Smooth muscle cell of the brain vasculature (primary cell): ENCODE measurements at regions not wholly inside any gene's neighbourhood (a gene's known extent, or its start where the extent isn't known, plus 50 kb on each side); places are given as distances from the start of the nearest gene placed in this dataset.
A peak's percentile ranks its signal among the peaks of the same experiment; 100 is the strongest.
"Not testable (repeated sequence)": the region's sequence is repeated elsewhere in the genome, so short reads cannot be mapped to it uniquely, and the experiment has no call there.

Experiments
- DNase-seq: peaks from one replicate; pipeline ENCODE4 v3.0.0-alpha.2; 2012; ENCODE audit warnings: low read depth, low spot score

DNA sequence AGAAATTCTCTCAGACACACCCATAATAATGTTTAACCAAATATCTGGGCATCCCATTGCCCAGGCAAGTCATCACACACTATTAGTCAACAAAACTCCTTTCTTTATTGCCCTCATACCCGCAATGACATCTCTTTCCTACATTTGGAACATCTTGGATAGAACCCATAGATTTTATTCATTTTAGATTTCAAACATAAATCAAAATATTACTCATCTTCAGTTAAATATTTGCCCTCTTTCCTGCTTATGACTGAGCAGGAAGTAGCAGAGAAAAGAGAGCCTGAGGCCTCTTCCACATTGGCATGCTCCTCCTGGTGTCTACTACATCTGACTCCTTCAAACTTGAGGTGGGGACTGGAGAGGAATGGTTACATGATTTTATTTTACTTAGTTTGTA, 592.0 kb downstream of the CHSY3 start:
- DNase-seq, result no peak

DNA sequence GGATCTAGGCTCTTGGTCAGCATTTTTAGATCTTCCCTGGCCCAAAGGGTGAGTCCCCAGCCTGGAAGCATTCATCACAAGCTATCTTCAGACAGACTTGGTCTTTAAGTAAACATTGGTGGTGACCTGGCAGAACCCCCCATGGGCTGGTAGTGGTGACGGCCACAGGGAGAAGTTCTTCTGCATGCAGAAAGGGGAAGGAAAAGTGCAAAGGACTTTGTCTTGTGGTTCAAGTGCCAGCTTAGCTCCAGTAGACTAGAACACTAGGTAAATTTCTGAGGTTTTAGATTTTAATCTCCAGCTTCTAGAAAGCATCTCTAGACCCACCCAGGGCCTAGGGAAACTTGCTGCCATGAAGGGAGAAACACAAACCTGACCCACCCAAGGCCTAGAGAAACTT, 584.0 kb downstream of the CHSY3 start:
- DNase-seq, result no peak

DNA sequence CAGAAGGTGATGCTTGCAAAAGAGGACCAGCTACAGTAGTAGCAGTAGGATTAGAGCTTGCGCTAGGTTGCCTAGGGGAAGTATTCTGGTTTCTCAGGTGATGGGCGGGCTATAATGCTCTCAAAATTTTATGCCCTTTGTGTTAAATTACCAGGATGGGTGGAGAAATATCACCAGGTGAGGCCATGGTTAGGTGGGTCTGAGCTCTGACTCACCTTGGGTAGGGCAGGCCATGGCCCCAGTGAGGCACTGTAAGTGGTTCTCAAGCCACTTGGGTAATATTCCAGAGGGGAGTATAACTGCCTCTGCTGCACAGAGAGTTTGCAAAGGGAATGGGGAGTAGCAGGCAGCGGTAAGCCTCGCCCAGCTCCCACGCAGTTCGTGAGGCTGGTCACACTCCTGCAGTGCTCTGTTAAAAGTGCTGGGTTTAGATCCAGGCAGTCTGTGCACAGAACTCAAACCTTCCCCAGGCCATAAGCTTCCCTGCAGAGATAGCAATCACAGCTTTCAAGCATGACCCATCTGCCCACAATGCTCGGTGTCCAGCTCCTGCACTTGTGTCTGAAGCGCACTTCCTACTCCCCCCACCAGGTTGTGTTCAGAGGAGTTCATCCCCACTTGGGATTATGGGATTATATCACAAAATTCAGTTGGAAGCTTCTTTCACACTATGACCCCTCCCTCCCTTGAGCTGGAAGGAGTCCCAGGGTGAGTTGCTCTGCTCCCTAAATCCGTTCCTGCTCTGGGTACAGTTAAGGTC, 575.0 kb downstream of the CHSY3 start:
- DNase-seq, result no peak

DNA sequence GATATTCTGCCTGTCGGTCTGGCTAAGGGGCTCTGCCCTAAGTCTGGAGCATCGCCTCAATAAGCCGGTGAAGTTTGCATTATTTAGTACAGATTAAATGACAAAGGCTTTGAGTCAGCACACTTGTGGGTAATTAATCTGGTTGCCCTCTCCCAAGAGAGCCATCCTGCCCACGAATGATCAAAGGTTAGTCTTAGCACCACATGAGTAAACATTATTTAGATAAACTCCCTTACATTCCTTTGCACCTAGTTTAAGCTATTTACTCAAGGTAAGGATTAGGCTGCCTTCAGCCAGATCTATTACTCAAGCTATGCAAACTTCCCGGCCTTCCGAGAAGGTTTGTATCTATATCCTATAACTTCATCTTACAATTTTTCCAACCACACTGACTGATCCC, 572.1 kb downstream of the CHSY3 start:
- DNase-seq, result no peak

DNA sequence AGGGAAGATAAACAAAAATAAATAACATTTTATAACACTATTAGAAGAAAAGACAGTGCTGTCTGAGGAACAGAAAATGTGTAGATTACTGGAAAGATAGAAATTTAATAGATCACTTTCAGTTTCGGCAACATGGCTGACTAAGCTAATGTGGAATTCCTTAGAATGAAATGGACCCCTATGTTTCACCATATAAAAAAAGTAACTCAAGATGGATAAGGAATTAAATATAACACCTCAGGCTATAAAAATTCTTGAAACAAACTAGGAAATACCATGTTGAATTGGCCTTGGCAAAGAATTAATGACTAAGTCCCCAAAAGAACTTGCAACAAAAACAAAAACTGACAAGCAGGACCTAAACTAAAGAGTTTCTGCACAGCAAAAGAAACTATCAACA, 558.3 kb downstream of the CHSY3 start:
- no peak for DNase-seq

DNA sequence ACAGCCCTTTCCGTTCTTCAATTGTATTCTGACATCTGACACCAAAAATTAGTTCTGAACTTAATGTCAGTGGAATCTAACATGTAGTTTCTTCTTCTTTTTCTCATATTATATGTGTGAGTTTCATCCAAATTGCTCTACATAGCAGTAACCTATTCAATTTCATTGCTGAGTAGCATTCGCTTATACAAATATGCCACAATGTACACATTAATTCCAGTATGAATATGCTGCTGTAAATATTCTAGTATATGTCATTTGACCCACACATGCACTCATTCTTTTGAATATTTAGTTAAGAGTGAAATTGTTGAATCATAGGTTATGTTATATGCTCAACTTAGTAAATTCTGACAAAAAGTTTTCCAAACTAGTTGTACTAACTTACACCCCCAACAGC, 550.9 kb downstream of the CHSY3 start:
- DNase-seq, result no peak

DNA sequence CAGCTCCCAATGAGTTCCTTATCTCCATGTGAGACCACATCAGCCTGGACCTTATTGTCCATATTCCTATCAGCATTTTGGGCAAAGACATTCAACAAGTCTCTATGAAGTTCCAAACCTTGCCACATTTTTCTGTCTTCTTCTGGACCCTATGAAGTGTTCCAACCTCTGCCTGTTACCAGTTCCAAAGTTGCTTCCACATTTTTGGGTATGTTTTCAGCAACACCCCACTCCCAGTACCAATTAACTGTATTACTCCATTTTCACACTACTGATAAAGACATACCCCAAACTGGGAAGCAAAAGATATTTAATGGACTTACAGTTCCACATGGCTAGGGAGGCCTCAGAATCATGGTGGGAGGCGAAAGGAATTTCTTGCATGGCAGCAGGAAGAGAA, 548.5 kb downstream of the CHSY3 start:
- DNase-seq, result no peak

DNA sequence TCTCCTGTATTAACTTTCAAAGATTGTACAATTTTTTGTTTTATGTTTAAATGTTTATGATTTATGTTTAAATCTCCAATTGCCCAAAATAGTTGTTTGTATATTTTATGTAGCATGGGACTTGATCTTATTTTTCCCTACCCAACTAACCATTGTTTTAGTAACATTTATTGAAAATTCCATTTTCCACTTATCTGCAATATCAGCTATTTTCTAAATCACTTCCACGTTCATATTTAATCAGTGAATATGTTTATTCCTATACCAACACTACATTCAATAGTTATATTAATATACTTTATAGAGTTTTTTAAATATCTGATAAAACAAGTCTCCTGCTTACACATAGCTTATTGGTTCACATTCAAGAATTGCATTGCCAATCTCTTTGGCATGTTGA, 532.2 kb downstream of the CHSY3 start:
- DNase-seq, result no peak

DNA sequence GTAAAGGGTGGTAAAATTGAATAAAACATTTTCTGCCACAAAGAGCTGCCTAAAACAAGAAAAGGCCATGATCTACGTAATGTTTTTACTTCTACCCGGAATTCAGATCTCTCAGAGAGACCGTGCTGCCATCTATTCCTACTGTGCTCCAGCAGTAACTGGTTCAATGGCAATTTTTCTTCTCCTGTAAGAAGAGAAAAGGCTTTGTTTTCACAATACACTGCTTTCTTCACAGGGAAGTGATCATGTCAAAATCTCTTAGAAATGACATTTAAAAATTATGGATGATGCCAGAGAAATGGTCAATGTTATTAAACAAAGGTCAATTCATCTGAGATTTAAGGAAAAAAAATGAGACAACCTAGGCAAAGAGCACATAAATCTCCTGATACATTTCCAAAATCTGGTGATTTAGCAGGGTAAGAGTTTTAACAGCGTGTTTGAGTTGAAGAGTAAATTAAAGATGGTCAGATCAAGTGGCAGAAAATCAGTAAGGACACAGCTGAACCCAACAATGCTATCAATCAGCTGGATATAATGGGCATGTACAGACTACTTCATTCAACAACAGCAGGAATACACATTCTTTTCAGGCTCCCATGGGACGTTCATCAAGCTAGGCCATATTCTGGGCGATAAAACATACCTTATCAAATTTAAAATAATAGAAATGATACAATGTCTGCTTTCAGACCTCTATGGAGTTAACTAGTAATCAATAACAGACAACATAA, 523.1 kb downstream of the CHSY3 start:
- DNase-seq, result no peak

DNA sequence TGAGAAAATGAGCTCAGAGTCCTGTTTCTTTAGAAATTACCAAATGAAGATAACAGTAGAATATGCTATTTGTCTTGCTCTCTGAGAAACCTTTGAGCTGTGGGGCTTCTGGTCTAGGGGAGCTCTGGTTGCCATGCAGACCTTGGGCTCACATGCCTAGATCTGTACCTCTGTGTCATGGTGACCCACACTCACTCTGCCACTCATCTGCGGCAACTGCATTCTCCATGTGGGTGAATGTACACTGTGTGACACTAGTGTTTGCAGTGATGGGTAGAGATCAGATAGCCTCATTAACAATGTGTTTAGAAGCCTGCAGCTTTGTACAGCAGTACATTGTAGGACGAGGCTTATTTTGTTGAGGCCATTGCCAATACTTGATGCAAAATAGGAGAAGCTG, 521.2 kb downstream of the CHSY3 start:
- DNase-seq, result no peak

DNA sequence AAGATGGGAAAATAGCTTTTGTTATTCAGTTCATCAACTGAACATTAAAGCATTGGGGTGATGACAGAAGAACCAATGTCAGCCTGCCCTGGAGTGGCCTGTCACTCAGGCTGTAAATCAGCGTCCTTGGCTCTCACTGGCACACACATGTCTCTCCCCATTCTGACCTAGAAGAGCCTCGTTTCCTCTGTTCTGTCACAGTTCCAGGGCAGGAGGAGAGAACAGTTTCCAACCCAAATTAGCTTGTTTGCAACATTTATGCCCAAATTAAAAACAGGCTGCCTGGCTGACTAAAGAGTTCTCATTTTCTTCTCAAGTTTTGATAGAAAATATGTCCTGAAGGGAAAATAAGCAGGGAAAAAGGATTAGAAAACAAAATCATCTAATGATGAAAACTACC, 520.1 kb downstream of the CHSY3 start:
- DNase-seq, result no peak

DNA sequence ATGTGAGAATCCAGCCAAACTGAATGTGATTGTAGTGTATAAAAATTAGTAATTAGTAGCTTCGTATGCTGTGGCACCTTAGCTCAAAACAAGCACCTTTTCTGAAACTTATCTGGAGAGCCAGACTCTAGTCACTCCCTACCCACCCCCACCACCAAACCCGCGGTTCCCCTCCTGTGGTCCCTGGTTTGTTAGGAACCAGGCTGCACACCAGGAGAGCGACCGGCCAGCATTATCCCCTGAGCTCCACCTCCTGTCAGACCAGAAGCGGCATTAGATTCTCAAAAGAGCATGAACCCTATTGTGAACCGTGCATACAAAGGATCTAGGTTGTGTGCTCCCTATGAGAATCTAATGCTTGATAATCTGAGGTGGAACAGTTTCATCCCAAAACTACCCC, 498.6 kb downstream of the CHSY3 start:
- no peak for DNase-seq

DNA sequence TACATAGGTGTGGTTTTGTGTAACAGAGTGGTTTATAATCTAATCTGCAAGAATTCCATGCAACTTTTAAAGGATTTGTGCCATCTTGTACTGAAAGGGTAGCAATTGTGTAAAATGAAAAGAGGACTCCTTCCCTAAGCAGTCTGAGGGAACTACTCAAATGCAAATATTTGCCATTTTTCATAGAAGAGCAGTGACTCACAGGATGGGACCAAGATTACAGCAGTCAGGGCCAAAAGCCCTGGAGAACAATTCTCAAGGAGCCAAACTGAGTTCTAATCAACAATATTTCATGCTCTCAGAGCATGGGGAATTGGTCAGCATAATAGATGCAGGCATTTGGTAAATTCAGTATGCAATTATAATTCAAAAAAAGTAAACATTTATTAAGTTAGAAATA, 495.8 kb downstream of the CHSY3 start:
- DNase-seq, result peak; percentile 18

DNA sequence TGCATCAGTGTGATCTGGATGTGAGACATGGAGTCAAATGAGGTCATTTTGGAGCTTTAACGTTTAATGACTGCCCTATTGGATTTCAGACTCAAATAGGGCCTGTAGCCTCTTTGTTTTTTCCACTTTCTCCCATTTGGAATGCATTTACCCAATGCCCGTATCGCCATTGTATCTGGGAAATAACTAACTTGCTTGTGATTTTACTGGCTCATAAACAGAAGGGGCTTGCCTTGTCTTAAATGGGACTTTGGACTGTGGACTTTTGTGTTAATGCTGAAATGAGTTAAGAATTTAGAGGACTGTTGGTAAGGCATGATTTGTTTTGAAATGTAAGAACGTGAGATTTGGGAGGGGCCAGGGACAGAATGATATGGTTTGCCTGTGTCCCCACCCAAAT, 494.6 kb downstream of the CHSY3 start:
- DNase-seq, result no peak

DNA sequence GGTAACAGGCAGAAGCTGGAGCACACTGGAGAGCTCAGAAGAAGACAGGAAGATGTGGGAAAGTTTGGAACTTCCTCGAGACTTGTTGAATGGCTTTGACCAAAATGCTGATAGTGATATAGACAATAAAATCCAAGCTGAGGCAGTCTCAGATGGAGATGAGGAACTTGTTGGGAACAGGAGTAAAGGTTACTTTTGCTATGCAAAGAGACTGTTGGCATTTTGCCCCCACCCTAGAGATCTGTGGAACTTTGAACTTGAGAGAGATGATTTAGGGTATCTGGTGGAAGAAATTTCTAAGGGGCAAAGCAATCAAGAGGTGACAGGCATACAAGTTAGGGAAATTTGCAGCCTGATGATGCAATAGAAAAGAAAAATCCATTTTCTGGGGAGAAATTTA, 493.5 kb downstream of the CHSY3 start:
- DNase-seq, result not testable (repeated sequence)

DNA sequence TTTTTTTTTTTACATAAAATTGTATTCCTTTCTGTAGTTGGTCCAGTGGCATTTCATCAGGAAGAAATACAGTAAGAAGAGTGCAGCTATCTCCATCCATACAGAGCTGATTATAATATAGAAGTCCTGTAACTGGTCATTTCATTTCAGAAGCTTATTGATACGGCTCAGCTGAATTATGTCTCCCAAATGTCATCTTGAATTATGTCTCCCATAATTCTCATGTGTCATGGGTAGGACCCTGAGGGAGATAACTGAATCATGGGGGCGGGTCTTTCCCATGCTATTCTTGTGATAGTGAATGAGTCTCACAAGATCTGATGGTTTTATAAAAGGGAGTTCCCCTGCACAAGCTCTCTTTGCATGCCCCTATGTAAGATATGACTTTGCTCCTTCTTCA, 492.9 kb downstream of the CHSY3 start:
- no peak for DNase-seq

DNA sequence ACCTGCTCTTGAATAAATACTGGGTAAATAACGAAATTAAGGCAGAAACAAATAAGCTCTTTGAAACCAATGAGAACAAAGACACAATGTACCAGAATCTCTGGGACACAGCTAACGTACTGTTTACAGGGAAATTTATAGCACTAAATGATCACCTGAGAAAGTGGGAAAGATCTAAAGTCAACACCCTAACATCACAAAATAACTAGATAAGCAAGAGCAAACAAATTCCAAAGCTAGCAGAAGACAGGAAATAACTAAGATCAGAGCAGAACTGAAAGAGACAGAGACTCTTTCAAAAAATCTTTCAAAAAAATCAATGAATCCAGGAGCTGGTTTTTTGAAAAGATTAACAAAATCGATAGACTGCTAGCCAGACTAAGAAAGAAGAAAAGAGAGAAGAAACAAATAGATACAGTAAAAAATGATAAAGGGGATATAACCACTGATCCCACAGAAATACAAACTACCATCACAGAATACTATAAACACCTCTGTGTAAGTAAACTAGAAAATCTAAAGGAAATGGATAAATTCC, 487.5 kb downstream of the CHSY3 start:
- not testable (repeated sequence) for DNase-seq

DNA sequence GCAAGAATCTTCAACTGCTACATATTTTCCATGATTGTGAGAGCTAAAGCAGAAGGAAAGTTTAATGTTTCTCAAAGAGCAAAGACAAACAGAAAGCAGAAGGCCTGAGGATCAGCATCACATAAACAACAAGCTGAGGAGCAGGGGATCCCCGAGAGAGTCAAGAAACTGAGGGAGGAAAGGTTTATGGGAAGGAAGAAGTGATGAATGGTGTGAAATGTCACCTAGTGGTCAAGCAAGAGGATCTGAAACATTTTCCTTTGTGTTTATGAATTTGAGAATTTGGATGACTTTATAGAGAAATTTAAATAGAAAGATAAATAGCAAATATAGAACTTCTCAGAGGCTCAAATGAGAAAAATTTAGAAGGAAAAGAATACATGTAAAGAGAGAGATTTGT, 481.9 kb downstream of the CHSY3 start:
- no peak for DNase-seq

DNA sequence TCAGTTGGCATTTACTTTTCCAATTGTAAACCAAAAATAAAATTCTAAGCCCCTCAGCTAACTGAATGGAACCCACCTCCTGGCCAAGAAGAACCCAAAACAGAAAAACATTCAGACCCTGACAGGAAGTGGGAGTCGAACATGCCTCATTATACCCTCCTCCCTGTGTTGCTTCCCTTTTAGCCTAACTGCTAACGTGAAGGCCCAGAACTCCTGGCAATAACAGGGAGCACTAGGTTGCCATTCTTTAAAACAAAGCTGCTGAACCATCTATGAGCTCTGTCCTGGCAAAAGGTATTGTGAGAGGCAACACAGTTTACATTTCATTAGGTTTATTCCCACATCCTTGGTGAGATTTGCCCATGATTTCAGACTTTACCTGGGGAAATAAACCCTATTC, 481.4 kb downstream of the CHSY3 start:
- no peak for DNase-seq

DNA sequence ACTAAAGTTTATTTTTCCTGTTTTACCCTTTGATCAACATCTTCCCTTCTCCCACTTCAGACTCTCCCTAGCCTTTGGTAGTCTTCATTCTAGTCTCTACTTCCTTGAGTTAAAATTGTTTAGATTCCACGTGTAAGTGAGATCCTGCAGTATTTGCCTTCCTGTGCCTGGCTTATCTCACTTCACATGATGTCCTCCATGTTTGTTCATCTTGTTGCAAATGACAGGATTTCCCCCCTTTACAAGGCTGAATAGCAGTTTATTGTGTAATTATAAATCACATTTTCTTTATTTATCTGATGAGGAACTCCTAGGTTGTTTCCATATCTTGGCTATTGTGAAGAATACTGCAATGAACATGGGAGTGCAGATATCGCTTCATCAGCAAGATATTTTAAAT, 461.7 kb downstream of the CHSY3 start:
- no peak for DNase-seq

DNA sequence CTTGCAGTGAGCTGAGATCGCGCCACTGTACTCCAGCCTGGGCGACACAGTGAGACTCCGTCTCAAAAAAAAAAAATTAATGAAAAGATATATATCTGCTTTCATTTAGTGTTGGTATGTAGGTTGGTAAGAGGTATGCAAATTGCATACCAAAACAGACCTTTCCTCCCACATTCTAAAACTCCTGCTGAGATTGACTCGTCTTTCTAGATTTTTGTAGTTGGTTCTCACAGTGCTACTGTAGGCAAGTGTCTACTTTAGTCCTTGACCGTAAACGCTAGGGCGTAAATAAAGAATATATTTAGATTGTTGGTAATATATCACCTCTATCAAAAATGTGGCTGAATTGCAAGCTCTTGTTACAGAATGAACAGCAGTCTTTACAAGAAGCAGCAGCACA, 445.9 kb downstream of the CHSY3 start:
- no peak for DNase-seq

DNA sequence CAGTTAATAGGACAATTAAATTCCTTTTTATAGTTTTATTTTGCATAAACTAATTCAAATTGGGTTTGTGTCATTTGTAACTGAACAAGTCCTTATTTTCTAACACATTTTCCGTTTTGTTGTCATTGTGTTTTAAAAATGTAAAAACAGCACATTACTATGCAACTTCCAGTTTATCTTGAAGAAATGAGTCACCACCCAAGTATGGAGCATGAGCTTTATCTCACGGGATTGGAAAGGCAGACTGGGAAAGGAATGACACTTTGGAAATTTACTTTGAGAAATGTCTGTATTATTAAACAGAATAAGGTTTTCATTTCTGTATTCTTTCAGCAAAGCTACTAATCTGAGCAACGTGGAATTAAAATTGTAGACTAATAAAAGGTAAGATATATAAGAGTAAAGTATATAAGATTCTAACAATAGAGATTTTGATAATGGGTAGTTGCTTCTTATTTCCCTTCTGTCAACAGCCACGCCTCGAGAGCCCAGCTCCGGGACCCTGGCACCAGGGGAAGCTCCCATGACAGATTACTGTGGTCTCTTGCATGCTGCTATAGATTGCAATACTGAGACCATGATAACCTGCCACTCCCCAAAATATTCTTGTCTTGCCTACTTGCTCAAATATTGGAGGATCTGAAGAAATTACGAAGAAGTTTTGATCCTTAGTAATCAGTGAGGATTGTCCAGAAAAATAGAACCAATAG, 433.1 kb downstream of the CHSY3 start:
- DNase-seq, result peak; percentile 13

DNA sequence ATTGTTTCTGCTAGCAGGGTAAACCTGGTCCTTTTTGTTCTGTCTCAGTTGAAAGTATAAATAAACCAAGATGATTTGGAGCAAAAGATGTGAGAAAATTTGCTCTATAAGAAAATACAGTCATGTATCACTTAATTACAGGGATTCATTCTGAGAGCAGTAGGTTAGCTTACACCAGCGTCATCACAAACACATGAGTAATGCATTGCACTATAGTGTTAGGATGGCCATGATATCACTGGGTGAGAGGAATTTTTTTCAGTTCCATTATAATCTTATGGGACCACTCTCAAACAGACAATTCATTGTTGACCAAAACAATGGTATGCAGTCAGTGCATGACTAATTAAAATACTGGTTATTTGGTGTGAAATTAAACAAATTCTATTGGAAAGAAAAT, 430.9 kb downstream of the CHSY3 start:
- DNase-seq, result no peak
